GM12872 (cell line): ENCODE measurements at regions not wholly inside any gene's neighbourhood (a gene's known extent, or its start where the extent isn't known, plus 50 kb on each side); places are given as distances from the start of the nearest gene placed in this dataset.

Source experiments
- CTCF ChIP-seq: IDR thresholded peaks from 3 replicates; pipeline ENCODE4 v1.5.1; 2011; ENCODE audit warnings: low read depth, mild to moderate bottlenecking, low read length, moderate library complexity; ENCODE audit not compliant: insufficient read depth

- TF ChIP-seq CTCF, result no peak
Observed at GRCh38 chr7:12884856-12885440, 197.5 kb downstream of the ARL4A start.

- no peak for TF ChIP-seq CTCF
Observed at GRCh38 chr7:12888717-12889116, 201.3 kb downstream of the ARL4A start.

- TF ChIP-seq CTCF, result no peak
Observed at GRCh38 chr7:12889391-12889790, 202.0 kb downstream of the ARL4A start.

- no peak for TF ChIP-seq CTCF
Observed at GRCh38 chr7:12890586-12890985, 203.2 kb downstream of the ARL4A start.

GRCh38 chr7:12893292-12893691 is 205.9 kb downstream of the ARL4A start:
- TF ChIP-seq CTCF, result no peak

- TF ChIP-seq CTCF, result no peak
Observed at GRCh38 chr7:12895296-12895695, 207.9 kb downstream of the ARL4A start.

GRCh38 chr7:12896316-12896715 is 208.9 kb downstream of the ARL4A start:
- TF ChIP-seq CTCF, result no peak
